Left colon (tissue), 2 donors: ENCODE measurements at regions not wholly inside any gene's neighbourhood (a gene's known extent, or its start where the extent isn't known, plus 50 kb on each side); places are given as distances from the start of the nearest gene placed in this dataset.

ENCODE experiments used
- ATAC-seq: fragments of 200-7000 bp; cut with Tn5 transposase; one replicate; pipeline ENCODE4 v1.9.1; 2020; ENCODE audit warnings: mild to moderate bottlenecking, moderate library complexity
- DNase-seq, 2 donors: peaks; one replicate each; pipeline ENCODE4 v3.0.0-alpha.2; 2020
- intact Hi-C, 2 donors: fragments of 100-400 bp; cut with DNase I in 1 of 2; cut with micrococcal nuclease in 1 of 2; formaldehyde crosslinking; loops; one replicate each; pipeline versions ENCODE4 v1.11.2 to v1.14.0; 2022; cut with DNase I, micrococcal nuclease
- donor health status: DM: no; HTN: no; CAD: no.
- donor health status: DM: yes; HTN: yes; CAD: no.

GRCh38 chr12:126607867-126608266, 1542.6 kb downstream of the AACS start:
- ATAC-seq, result no peak
- intact Hi-C loops, result no loop called here
- DNase-seq, result no peak

GRCh38 chr12:126608607-126609175, 1543.5 kb downstream of the AACS start:
- ATAC-seq (no peak), DNase-seq (no peak)
- intact Hi-C loops, result no loop called here

GRCh38 chr12:126616441-126616840, 1551.2 kb downstream of the AACS start:
- intact Hi-C loops, result no loop called here
- ATAC-seq (no peak), DNase-seq (no peak)

- no peak for DNase-seq
- intact Hi-C loops, result no loop called here
- ATAC-seq, result no peak
These were observed 1552.1 kb downstream of the AACS start for GRCh38 chr12:126617312-126617711.

GRCh38 chr12:126627596-126627995, 1562.4 kb downstream of the AACS start:
- no peak for DNase-seq
- no peak for ATAC-seq
- intact Hi-C loops, result no loop called here

GRCh38 chr12:126636821-126637220, 1571.6 kb downstream of the AACS start:
- no peak for ATAC-seq
- intact Hi-C loops, result no loop called here

GRCh38 chr12:126644236-126645020, 1579.2 kb downstream of the AACS start:
- intact Hi-C loops, result no loop called here
- ATAC-seq, result no peak
- DNase-seq, result no peak

More at GRCh38 chr12:126636821-126637220, 1571.6 kb downstream of the AACS start:
- no peak for DNase-seq

GRCh38 chr12:126648074-126648473, 1582.8 kb downstream of the AACS start:
- intact Hi-C loops, result no loop called here
- no peak for DNase-seq
- no peak for ATAC-seq

- DNase-seq (no peak), ATAC-seq (no peak)
- intact Hi-C loops, result no loop called here
These were observed 1585.9 kb downstream of the AACS start for GRCh38 chr12:126651133-126651532.

- intact Hi-C loops, result no loop called here
- ATAC-seq (no peak), DNase-seq (no peak)
These were observed 1598.3 kb downstream of the AACS start for GRCh38 chr12:126663304-126664094.

- intact Hi-C loops, result no loop called here
- ATAC-seq, result no peak
- no peak for DNase-seq
These were observed 1599.6 kb upstream of the TMEM132C start for GRCh38 chr12:126667339-126667738.

- DNase-seq (no peak), ATAC-seq (no peak)
- intact Hi-C loops, result no loop called here
These were observed 1598.4 kb upstream of the TMEM132C start for GRCh38 chr12:126668538-126668937.

- intact Hi-C loops, result no loop called here
- ATAC-seq (no peak), DNase-seq (no peak)
These were observed 1598.0 kb upstream of the TMEM132C start for GRCh38 chr12:126668961-126669360.

GRCh38 chr12:126676434-126676833, 1590.5 kb upstream of the TMEM132C start:
- DNase-seq, result no peak
- intact Hi-C loops, result no loop called here
- ATAC-seq, result no peak

- intact Hi-C loops, result no loop called here
- no peak for ATAC-seq
- DNase-seq, result no peak
These were observed 1585.3 kb upstream of the TMEM132C start for GRCh38 chr12:126681676-126682075.

GRCh38 chr12:126684703-126685102, 1582.3 kb upstream of the TMEM132C start:
- ATAC-seq, result no peak
- DNase-seq, result no peak
- intact Hi-C loops, result no loop called here

GRCh38 chr12:126685636-126686035, 1581.3 kb upstream of the TMEM132C start:
- DNase-seq (no peak), ATAC-seq (no peak)
- intact Hi-C loops, result no loop called here

GRCh38 chr12:126688556-126688955, 1578.4 kb upstream of the TMEM132C start:
- ATAC-seq (no peak), DNase-seq (no peak)
- intact Hi-C loops, result no loop called here

GRCh38 chr12:126700096-126700495, 1566.9 kb upstream of the TMEM132C start:
- intact Hi-C loops, result no loop called here
- DNase-seq, result no peak
- ATAC-seq, result no peak

- DNase-seq, result no peak
- no peak for ATAC-seq
- intact Hi-C loops, result no loop called here
These were observed 1562.4 kb upstream of the TMEM132C start for GRCh38 chr12:126704609-126705008.
